Hypothalamus (tissue), 51 donors: ENCODE measurements at regions not wholly inside any gene's neighbourhood (a gene's known extent, or its start where the extent isn't known, plus 50 kb on each side); places are given as distances from the start of the nearest gene placed in this dataset.

Source experiments
- DNase-seq, 51 donors: peaks; one replicate each; lab custom pipeline; 2025; lab: John Stamatoyannopoulos, UW

GRCh38 chr18:78641689-78642231 is 337.9 kb upstream of the SALL3 start:
- DNase-seq = no peak

GRCh38 chr18:78642296-78642951 is 337.2 kb upstream of the SALL3 start:
- DNase-seq = no peak

- DNase-seq = peak in 1 of 51 donors; percentile 39
Observed at GRCh38 chr18:78643004-78643403, 336.6 kb upstream of the SALL3 start.

GRCh38 chr18:78643981-78644380 is 335.6 kb upstream of the SALL3 start:
- no peak for DNase-seq

GRCh38 chr18:78645216-78645615 is 334.4 kb upstream of the SALL3 start:
- DNase-seq = no peak

GRCh38 chr18:78647018-78647417 is 332.6 kb upstream of the SALL3 start:
- DNase-seq = no peak

- no peak for DNase-seq
Observed at GRCh38 chr18:78649421-78649820, 330.2 kb upstream of the SALL3 start.

GRCh38 chr18:78650926-78651325 is 328.7 kb upstream of the SALL3 start:
- DNase-seq = no peak

- no peak for DNase-seq
Observed at GRCh38 chr18:78652001-78652545, 327.5 kb upstream of the SALL3 start.

GRCh38 chr18:78655921-78656320 is 323.7 kb upstream of the SALL3 start:
- DNase-seq = no peak

- DNase-seq = no peak
Observed at GRCh38 chr18:78656346-78656925, 323.2 kb upstream of the SALL3 start.

GRCh38 chr18:78658531-78658930 is 321.1 kb upstream of the SALL3 start:
- DNase-seq = no peak

- no peak for DNase-seq
Observed at GRCh38 chr18:78659057-78659456, 320.6 kb upstream of the SALL3 start.

GRCh38 chr18:78659748-78660147 is 319.9 kb upstream of the SALL3 start:
- peak in 20 of 51 donors; percentile 7 to 61 (median 15) for DNase-seq

- DNase-seq = no peak
Observed at GRCh38 chr18:78660311-78660710, 319.3 kb upstream of the SALL3 start.

GRCh38 chr18:78661316-78661715 is 318.3 kb upstream of the SALL3 start:
- DNase-seq = no peak

GRCh38 chr18:78662879-78663278 is 316.7 kb upstream of the SALL3 start:
- DNase-seq = no peak

- DNase-seq = no peak
Observed at GRCh38 chr18:78664048-78664447, 315.6 kb upstream of the SALL3 start.

GRCh38 chr18:78664848-78665247 is 314.8 kb upstream of the SALL3 start:
- no peak for DNase-seq

GRCh38 chr18:78665644-78666043 is 314.0 kb upstream of the SALL3 start:
- peak in 2 of 51 donors; percentile 5 to 8 for DNase-seq

GRCh38 chr18:78666666-78667335 is 312.8 kb upstream of the SALL3 start:
- DNase-seq = no peak
